Colon (tissue), 2 donors: ENCODE measurements at regions not wholly inside any gene's neighbourhood (a gene's known extent, or its start where the extent isn't known, plus 50 kb on each side); places are given as distances from the start of the nearest gene placed in this dataset.
"Not testable (repeated sequence)": the region's sequence is repeated elsewhere in the genome, so short reads cannot be mapped to it uniquely, and the experiment has no call there.

Source experiments
- FAIRE-seq: peaks from 2 replicates; lab custom pipeline; 2012; peaks lifted over from hg19 to GRCh38; lab: Jason Lieb, UNC
- donor health status: control.
- donor health status: control.

GRCh38 chr21:22189278-22189677 is 1191.1 kb downstream of the NCAM2 start:
- FAIRE-seq: no peak

- no peak for FAIRE-seq
Measured at GRCh38 chr21:22191581-22191980, 1193.4 kb downstream of the NCAM2 start.

- no peak for FAIRE-seq
Measured at GRCh38 chr21:22192766-22193165, 1194.6 kb downstream of the NCAM2 start.

- FAIRE-seq: not testable (repeated sequence)
Measured at GRCh38 chr21:22194986-22195385, 1196.8 kb downstream of the NCAM2 start.

- FAIRE-seq: no peak
Measured at GRCh38 chr21:22200378-22201092, 1202.3 kb downstream of the NCAM2 start.

- FAIRE-seq: no peak
Measured at GRCh38 chr21:22201126-22201525, 1202.9 kb downstream of the NCAM2 start.

GRCh38 chr21:22201669-22202068 is 1203.5 kb downstream of the NCAM2 start:
- FAIRE-seq: no peak

GRCh38 chr21:22209304-22209700 is 1211.1 kb downstream of the NCAM2 start:
- no peak for FAIRE-seq

GRCh38 chr21:22211943-22212342 is 1213.7 kb downstream of the NCAM2 start:
- no peak for FAIRE-seq

- no peak for FAIRE-seq
Measured at GRCh38 chr21:22223385-22223784, 1225.2 kb downstream of the NCAM2 start.

- FAIRE-seq: no peak
Measured at GRCh38 chr21:22224261-22224660, 1226.1 kb downstream of the NCAM2 start.

GRCh38 chr21:22225299-22225698 is 1227.1 kb downstream of the NCAM2 start:
- no peak for FAIRE-seq

GRCh38 chr21:22231013-22231412 is 1232.8 kb downstream of the NCAM2 start:
- FAIRE-seq: no peak

- no peak for FAIRE-seq
Measured at GRCh38 chr21:22235866-22236590, 1237.8 kb downstream of the NCAM2 start.

- FAIRE-seq: no peak
Measured at GRCh38 chr21:22244516-22244915, 1246.3 kb downstream of the NCAM2 start.

- no peak for FAIRE-seq
Measured at GRCh38 chr21:22250355-22250754, 1252.1 kb downstream of the NCAM2 start.

- FAIRE-seq: no peak
Measured at GRCh38 chr21:22253761-22254160, 1255.6 kb downstream of the NCAM2 start.

- no peak for FAIRE-seq
Measured at GRCh38 chr21:22258821-22259220, 1260.6 kb downstream of the NCAM2 start.

GRCh38 chr21:22260274-22260673 is 1262.1 kb downstream of the NCAM2 start:
- FAIRE-seq: no peak

GRCh38 chr21:22263890-22264289 is 1265.7 kb downstream of the NCAM2 start:
- no peak for FAIRE-seq

- no peak for FAIRE-seq
Measured at GRCh38 chr21:22277341-22277740, 1279.1 kb downstream of the NCAM2 start.

GRCh38 chr21:22278366-22278765 is 1280.2 kb downstream of the NCAM2 start:
- no peak for FAIRE-seq

GRCh38 chr21:22280851-22281250 is 1282.6 kb downstream of the NCAM2 start:
- no peak for FAIRE-seq
